GM19395 (cell line): ENCODE measurements at regions not wholly inside any gene's neighbourhood (a gene's known extent, or its start where the extent isn't known, plus 50 kb on each side); places are given as distances from the start of the nearest gene placed in this dataset.

Experiments
- ATAC-seq: cut with Tn5 transposase; IDR thresholded peaks from one replicate; pipeline ENCODE4 v1.9.1; 2021; ENCODE audit warnings: mild to moderate bottlenecking, moderate library complexity; ENCODE audit not compliant: unreplicated experiment

GRCh38 chr2:103103678-103104077 lies 341.8 kb downstream of the TMEM182 start:
- no peak for ATAC-seq

- ATAC-seq = no peak
Observed at GRCh38 chr2:103119352-103119751, 357.5 kb downstream of the TMEM182 start.

DNA sequence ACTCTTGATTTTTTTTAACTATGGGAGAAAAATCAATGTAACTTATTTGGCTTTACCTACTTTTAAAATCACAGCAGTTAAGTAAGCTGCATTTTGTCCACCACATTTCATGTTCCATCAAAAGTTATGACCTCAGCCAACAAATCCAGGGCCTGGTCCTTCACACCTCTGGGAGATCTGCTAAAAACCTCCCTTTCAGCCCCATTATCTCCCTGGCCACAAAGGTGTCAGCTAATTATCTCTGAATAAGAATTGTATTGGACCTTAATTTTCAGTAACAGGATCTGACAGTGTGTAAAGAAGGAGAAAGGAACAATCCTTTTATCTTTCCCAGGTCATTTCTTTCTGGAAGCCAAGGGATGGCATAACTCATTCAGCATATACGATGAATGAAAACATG lies 359.3 kb downstream of the TMEM182 start:
- no peak for ATAC-seq

DNA sequence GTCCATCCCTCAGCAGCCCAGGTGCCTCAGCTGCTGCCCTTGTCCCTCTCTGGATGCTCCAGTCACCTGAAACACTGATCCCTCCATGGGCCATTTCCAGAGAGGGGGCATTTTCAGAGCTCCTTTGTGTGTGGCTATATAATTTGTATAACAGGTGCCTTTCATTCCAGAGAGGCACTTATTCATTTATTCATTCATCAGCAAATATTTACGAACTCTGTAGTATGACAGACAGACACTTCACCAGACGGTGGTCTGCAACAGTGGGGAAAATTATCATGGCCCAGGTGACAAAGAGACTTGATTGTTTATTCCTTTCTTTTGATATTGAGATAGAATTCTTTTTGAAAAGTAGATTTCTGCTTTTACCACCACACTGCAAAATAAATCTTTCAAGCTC lies 361.7 kb downstream of the TMEM182 start:
- no peak for ATAC-seq

GRCh38 chr2:103130857-103131256 lies 369.0 kb downstream of the TMEM182 start:
- ATAC-seq = no peak

- peak; percentile 99 for ATAC-seq
Observed at GRCh38 chr2:103132536-103133217, 370.8 kb downstream of the TMEM182 start.

DNA sequence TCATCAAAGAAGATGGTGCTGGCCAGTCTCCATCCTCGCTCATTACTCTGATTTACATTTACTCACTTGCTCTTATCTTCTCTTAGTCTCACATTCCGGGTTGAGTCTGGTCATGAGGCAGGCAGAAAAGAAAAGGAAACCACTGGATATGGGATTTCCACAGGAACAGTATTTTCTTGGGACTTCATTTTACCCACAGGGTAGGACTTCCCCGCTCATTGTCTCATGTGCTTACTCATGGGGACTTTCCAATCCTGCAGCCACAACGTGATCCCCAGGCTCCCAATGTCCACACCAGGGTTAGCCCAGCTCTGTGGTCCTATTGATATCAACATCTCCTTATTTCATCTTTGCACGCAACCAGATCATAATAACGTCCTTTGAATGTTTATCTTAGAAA lies 373.8 kb downstream of the TMEM182 start:
- ATAC-seq = no peak

DNA sequence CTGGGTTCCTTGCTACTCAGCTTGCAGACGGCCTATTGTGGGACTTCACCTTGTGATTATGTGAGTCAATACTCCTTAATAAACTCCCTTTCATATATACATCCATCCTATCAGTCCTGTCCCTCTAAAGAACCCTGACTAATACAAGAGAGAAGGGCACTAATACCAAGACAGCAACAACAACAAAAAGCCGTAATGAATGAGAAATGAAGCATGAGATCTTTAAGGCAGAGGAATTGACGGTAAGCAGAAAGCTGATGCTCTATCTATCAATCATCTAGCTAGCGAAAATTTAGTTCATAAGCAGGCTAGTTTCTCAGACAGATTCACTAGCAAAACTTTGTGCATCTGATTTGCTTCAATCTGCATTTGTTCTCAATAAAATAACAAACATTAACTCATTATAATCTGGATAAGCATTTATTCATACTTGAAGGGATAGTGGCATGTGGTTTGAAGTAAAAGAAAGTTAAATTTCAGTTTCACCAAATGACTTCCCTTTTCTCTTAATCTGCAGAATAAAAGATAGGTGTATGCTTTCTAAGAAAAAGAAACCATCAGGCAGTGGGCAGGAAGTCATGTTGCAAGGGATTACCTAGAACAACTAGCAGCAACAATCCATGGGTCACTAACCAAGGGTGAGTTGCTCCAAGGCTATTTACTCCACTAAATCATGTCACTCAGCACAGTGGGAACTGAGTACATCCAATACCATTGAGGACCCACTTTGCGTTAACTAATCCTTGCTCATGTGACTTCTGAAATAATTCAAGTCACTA lies 376.5 kb downstream of the TMEM182 start:
- peak; percentile 72 for ATAC-seq

GRCh38 chr2:103139628-103140268 lies 377.9 kb downstream of the TMEM182 start:
- ATAC-seq = peak; percentile 49

GRCh38 chr2:103144837-103145236 lies 383.0 kb downstream of the TMEM182 start:
- no peak for ATAC-seq

DNA sequence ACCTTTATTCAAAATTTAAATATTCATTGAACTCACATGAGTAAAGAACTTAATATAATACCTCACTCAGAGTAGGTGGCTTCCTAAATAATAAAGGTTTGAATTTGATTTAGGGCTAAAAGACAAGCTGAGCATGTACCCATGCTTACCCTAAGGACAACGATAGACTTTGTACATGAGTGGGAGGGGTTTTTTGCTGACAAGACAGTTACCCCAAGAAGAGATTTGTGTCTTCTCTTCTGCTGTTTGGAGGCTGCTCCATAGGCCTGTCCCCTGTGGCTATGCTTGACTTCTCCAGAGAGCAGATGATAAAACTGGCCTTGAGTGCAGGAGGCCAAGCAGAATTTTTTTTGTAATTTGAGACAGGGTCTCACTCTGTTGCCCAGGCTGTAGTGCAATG lies 383.9 kb downstream of the TMEM182 start:
- no peak for ATAC-seq

GRCh38 chr2:103151046-103151445 lies 389.2 kb downstream of the TMEM182 start:
- no peak for ATAC-seq

GRCh38 chr2:103152556-103152955 lies 390.7 kb downstream of the TMEM182 start:
- no peak for ATAC-seq

- ATAC-seq = no peak
Observed at GRCh38 chr2:103153580-103154284, 391.9 kb downstream of the TMEM182 start.

- no peak for ATAC-seq
Observed at GRCh38 chr2:103155308-103155707, 393.5 kb downstream of the TMEM182 start.

- no peak for ATAC-seq
Observed at GRCh38 chr2:103159018-103159417, 397.2 kb downstream of the TMEM182 start.

DNA sequence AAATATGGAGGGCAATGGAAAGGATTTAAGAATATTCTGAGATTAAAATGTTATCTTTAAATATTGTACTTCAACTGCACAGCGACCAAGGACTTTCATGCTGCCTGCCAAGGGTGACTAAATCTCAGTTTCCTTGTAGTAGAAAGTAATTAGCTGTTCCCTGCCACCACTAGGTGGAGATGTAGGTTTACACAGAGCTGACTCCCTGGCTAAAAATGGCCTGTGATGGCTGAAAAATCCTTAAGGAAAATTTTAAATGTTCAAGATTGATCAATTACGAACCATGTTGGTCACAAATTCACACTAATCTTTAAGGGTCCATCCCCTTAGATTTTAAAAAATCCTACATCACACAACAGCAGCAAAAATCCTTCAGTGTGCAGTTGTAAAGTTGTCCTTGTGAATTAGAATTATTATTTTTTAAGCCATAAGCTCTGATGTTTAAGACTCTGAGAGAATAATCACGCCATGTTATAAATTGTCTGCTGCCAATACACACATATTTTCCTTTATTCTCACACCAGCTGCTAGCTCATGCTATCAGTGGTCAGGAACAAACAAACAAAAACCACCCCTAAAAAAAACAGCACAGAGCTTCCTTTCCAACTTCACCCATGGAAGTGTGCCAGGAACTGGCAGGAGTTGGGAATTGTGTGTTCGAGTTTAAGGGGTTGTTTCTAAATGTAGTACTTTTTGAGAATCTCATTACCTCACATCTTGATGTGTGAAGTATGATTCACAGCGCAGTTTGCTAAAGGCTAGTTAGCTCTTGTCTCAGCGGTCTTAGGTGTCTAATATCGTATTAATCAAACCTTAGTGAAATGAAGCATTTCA lies 399.8 kb downstream of the TMEM182 start:
- peak; percentile 83 for ATAC-seq

DNA sequence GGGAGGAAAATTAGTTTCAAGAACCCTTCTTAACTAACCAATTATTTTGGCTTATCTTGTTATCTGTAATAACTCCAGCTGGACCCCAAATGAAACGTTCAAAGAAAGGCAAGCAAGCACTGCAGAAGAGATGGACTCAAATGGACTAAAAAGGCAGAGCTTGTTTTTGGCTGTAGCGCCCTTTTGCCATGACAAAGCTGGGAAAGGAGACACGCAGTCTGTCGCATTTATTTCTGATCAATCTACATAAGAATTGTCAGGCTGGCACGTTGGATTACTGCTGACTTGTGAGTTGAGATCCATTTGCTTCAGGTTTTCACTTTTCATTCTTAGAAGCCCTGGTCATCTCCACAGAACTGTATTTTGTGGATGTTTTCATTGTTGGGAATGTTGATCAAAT lies 402.9 kb downstream of the TMEM182 start:
- no peak for ATAC-seq

GRCh38 chr2:103165836-103166235 lies 404.0 kb downstream of the TMEM182 start:
- ATAC-seq = no peak
